NCI-H226 (cell line): ENCODE measurements at regions not wholly inside any gene's neighbourhood (a gene's known extent, or its start where the extent isn't known, plus 50 kb on each side); places are given as distances from the start of the nearest gene placed in this dataset.
"Not testable (repeated sequence)": the region's sequence is repeated elsewhere in the genome, so short reads cannot be mapped to it uniquely, and the experiment has no call there.

Source experiments
- DNase-seq: peaks from one replicate; pipeline ENCODE4 v3.0.0-alpha.2; 2015

GRCh38 chr3:83251490-83251889, 1490.0 kb upstream of the GBE1 start:
- no peak for DNase-seq

DNA sequence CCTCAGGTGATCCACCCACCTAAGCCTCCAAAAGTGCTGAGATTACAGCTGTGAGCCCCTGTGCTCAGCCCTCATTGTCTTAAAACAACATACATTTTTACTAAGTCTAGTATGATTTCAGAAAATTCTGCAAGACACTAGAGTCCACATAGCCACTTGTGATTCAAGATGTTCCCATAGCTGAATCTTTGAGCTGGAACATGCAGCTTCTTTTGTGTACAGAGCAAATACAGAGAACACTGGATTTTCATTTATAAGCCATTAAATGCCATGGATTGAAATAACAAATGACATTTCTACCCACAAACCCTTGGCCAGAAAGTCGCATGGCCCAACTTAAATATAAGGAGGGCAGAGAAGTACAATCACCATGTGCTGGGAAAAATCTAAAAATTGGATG, 1489.2 kb upstream of the GBE1 start:
- DNase-seq: no peak

DNA sequence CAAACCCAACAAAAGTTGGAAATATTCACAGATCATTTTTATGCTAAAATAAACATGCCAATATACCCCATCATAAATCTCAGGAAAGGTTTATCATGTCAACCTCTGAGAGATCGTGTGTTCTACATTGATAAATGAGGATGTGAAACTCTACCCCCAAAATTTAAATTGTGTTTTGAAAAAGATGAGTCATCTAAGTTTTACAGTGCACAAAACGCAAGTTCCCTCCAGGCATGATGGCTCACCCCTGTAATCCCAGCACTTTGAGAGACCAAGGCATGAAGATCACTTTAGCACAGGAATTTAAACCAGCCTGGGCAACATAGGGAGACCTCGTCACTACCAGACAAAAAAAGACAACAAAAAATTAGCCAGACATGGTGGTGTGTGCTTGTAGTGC, 1487.0 kb upstream of the GBE1 start:
- DNase-seq: no peak

GRCh38 chr3:83235180-83235814, 1473.9 kb upstream of the GBE1 start:
- no peak for DNase-seq

DNA sequence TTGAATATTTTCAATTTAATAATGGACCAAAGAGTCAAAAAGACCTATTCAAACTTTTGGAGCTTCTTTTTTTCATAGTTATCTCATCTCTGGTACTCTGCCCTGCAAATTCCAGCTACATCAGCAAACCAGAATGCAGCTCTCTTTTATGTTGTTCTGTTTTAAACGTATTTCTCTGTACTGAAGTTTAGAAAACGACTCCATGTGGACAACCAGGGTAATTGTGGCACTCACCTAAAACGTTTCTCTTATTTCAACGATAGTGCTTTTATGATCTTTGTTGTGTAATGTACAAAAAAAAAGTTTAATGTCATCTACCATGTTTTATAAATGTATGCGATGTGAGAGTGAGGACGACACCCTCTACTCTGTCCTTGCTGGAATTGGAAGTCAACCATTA, 1472.3 kb upstream of the GBE1 start:
- DNase-seq: no peak

GRCh38 chr3:83230841-83231240, 1469.4 kb upstream of the GBE1 start:
- DNase-seq: no peak

DNA sequence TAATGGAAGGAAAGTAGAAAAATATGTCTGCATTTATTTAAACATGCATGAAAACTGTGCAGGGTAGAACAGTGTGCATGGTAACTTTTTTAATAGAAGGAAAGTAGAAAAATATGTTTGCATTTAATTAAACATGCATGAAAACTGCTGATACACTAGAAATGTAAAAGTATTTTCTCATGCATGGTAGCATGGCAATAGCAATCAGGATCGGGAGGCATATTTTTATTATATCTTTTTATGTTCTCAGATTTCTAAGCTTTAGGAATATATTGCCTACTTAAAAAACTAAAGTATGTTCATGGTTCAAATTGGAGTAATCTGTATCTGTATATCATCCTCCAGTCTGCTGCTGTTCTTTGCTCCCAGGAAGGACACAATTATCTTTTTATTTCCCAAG, 1468.9 kb upstream of the GBE1 start:
- no peak for DNase-seq

GRCh38 chr3:83226751-83227150, 1465.3 kb upstream of the GBE1 start:
- no peak for DNase-seq

DNA sequence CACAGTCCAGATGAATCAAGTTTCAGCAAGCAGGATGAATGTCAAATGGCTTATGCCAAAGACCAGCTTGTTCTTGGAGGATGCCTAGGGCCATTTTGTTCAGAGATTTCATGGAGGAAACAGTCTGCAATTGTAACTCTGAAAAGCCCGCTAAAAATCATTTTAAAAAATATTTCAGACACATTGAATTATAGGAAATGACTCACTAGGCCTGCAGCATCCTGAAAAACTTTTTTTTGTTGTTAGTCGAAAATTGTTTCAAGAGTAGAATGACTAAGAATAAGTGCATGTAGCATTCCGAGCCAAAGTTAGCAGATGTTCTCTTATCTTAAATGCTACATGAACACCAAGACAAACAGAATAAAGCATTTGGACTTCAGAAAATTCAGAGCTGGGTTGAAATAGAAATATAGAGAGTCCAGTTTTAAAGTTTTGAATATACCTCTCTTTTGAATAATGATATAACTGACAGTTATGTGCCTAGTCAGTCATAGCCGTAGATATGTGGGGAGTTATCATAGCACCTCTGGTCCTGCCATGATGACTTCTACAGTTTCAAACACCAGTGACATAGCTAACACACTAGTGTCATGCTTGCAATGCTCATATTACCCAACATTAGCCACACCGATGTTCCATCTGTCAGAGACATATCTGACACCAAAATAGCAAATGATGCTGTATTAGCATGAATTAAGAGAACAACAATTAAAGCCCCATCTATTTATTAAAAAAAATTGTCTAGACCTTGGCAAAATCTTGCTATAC, 1462.8 kb upstream of the GBE1 start:
- no peak for DNase-seq

DNA sequence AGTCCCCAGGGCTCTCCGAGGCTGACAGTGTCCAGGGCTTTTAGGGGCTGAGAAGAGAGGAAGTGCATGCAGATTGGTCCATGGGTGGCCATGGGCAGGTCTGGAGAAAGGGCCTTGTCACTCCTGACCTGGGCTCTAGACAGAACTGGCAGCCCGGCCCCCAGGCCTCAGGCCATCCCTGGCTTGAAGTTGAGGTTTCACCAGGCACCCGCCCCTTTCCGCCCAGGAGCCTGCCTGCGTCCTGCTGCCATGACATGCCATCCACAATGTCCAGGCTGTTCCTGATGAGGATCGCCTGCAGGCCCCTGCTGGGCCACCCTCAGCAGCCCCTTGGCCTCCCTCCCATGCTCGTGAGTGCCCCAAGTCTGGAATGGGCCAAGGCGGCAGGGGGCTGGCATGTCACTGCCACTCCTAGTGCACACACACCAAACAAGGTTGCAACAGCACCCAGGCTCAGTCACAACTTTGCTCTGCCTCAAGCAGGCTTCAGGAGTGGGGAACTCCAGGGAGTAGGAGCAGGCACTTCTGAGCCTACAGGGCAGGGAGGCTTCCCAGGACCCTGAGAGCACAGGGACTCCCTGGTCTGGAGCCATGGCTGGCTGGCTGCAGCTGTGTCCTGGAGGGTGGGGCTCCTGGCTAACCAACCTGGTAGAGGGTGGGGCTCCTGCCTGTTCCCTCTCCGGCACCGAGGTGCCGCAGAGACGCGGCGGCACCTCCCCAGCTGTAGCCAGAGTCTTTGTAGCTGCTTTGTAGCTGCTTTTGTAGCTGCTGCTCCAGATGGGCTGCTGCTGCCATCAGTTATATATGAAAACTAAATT, 1457.1 kb upstream of the GBE1 start:
- DNase-seq: no peak

DNA sequence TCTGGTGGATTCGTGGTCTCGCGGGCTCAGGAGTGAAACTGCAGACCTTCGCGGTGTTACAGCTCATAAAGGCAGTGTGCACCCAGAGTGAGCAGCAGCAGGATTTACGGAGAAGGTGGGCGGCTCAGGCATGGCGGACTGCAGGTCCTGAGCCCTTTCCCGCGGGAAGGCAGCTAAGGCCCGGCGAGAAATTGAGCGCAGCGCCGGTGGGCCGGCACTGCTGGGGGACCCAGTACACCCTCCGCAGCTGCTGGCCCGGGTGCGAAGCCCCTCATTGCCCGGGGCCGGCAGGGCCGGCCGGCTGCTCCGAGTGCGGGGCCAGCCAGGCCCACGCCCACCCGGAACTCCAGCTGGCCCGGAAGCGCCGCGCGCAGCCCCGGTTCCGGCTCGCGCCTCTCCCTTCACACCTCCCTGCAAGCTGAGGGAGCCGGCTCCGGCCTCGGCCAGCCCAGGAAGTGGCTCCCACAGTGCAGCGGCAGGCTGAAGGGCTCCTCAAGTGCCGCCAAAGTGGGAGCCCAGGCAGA, 1456.2 kb upstream of the GBE1 start:
- not testable (repeated sequence) for DNase-seq

GRCh38 chr3:83216919-83217594, 1455.6 kb upstream of the GBE1 start:
- DNase-seq: no peak

DNA sequence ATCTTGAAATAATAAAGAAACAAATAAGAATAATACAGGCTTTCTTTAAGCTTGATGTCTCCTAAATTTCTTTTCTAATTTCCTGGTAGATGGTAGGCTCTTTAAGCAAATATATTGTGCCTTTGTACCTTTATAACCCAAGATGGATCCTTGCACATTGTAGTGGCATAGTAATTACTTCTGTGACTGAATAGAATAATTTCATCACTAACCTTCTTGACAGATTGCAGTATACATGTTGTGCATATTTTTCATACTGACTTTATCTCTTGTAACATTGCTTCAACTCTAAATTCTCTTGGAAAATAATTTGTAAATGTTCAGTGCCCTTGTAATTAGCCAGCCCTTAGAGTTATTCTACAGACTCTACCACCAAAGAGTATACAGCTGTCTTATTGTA, 1433.8 kb upstream of the GBE1 start:
- no peak for DNase-seq

GRCh38 chr3:83193526-83193925, 1432.1 kb upstream of the GBE1 start:
- DNase-seq: no peak

DNA sequence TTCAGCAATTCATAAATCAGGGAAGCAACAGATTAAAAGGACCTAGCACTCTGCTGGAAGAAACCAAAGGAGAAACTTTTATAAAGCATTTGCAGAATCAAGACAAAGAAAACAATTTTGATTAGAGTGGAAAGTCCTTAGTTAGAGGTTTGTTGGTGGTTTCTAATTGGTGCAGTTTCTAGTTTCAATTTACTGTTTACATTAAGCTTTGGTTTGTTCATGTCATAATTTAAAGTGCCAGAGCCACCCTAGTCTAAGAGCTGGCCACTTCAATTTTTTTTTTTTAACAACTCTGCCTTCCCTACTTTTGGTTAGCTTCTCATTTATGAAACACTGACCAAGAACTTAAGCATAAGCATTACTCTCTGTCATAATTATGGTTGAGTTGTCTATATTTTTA, 1428.2 kb upstream of the GBE1 start:
- no peak for DNase-seq

DNA sequence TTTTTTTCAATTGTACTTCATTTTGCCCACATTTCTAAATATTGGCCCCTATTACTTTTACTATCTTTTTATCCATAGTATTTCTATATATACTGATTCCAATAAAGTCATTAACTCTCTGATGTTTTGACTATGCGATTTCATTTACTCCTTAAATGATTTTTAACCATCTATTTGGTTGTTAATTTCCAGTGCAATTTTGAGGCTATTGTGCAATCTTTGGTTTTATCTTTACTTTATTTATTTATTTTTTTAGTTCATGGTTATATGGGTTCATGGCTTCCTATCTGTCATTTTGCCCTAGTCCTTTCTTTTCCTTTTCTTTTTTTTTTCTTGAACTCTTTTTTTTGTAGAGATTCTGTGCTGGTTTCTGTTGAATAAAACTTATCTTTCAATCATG, 1408.0 kb upstream of the GBE1 start:
- no peak for DNase-seq

DNA sequence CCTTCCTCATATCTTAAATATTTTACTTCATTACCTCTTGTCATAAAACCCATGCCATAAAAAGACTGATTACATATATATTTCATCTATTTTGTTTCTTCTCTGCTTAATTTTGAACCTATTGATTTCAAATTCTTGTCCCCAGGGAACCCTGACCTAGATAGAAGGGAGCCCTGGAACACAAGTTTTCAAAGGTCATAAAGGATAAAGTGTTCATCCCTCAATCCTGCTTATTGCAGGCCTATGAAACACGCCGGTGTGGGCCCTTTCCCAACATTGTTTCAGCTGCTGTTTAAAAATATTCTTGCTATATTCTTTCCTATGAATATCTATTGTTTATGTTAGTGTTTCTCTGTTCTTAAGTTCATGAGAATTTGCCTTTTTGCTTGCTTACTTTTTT, 1389.5 kb upstream of the GBE1 start:
- DNase-seq: no peak

DNA sequence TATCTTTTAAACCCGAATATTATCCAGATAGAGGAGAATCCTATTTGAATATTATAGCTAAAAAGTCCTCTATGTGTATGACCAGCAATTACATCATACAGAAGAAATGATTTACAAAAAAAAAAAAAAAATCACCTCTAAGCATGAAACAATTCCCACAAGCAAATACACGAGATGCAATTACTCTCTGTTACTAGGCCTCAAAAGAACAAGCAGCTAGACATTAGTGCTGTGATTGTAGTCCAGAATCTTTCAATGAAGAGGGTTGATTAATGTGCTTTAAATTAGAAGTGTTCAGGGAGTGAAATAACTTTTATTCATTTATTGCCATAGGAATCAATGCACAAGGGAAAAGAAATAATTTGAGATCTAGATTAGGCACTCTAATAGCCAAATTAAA, 1379.5 kb upstream of the GBE1 start:
- no peak for DNase-seq

- no peak for DNase-seq
Measured at GRCh38 chr3:83131236-83131635, 1369.8 kb upstream of the GBE1 start.

- DNase-seq: no peak
Measured at GRCh38 chr3:83122774-83123350, 1361.4 kb upstream of the GBE1 start.

GRCh38 chr3:83093222-83093572, 1331.8 kb upstream of the GBE1 start:
- DNase-seq: no peak

GRCh38 chr3:83092521-83093221, 1331.2 kb upstream of the GBE1 start:
- no peak for DNase-seq
